Peyer's patch (tissue), 4 donors: ENCODE measurements at regions not wholly inside any gene's neighbourhood (a gene's known extent, or its start where the extent isn't known, plus 50 kb on each side); places are given as distances from the start of the nearest gene placed in this dataset.

Experiments
- POLR2A ChIP-seq, 2 donors: fragments of 450-650 bp; IDR thresholded peaks; one replicate each; pipeline ENCODE4 v1.5.1; 2017; ENCODE audit warnings: antibody characterized with exemption in 2 of 2, mild to moderate bottlenecking in 2 of 2, moderate library complexity in 2 of 2
- TF ChIP-seq, protein P1 (sequence below), 6 experiments: fragments of 450-650 bp in 4 of 6; fragments of 200-600 bp in 2 of 6; sonication (generic) in 1 of 6; IDR thresholded peaks; one replicate each; pipeline ENCODE4 v1.5.1; 2017 to 2019; ENCODE audit warnings: antibody characterized with exemption in 6 of 6, mild to moderate bottlenecking in 3 of 6, moderate library complexity in 1 of 6

DNA sequence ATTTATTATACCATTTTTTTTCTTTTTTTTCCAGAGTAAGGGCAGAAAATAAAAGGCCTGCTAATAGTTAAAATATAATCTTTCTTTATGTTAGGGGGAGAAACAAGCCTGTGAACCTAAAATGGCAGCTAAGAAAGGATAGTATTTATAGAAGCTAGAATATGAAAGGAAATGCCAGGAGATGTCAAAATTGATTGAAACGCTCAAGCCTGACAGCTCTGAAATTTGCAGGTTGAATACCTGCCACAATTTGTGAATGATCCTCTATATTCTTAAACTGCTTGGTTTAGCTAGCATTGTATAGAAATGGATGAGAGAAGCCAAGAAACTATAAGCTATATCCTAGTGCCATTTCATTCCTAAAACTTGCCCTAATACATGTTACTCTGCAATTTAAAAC is 757.3 kb upstream of the PABPC4L start:
- TF ChIP-seq, protein P1, sequence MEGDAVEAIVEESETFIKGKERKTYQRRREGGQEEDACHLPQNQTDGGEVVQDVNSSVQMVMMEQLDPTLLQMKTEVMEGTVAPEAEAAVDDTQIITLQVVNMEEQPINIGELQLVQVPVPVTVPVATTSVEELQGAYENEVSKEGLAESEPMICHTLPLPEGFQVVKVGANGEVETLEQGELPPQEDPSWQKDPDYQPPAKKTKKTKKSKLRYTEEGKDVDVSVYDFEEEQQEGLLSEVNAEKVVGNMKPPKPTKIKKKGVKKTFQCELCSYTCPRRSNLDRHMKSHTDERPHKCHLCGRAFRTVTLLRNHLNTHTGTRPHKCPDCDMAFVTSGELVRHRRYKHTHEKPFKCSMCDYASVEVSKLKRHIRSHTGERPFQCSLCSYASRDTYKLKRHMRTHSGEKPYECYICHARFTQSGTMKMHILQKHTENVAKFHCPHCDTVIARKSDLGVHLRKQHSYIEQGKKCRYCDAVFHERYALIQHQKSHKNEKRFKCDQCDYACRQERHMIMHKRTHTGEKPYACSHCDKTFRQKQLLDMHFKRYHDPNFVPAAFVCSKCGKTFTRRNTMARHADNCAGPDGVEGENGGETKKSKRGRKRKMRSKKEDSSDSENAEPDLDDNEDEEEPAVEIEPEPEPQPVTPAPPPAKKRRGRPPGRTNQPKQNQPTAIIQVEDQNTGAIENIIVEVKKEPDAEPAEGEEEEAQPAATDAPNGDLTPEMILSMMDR (IDR thresholded peaks at IDR 0.05): no peak
- no peak for TF ChIP-seq POLR2A (IDR thresholded peaks at IDR 0.05)
